ENCODE measurements at regions not wholly inside any gene's neighbourhood (a gene's known extent, or its start where the extent isn't known, plus 50 kb on each side); places are given as distances from the start of the nearest gene placed in this dataset.

DNA sequence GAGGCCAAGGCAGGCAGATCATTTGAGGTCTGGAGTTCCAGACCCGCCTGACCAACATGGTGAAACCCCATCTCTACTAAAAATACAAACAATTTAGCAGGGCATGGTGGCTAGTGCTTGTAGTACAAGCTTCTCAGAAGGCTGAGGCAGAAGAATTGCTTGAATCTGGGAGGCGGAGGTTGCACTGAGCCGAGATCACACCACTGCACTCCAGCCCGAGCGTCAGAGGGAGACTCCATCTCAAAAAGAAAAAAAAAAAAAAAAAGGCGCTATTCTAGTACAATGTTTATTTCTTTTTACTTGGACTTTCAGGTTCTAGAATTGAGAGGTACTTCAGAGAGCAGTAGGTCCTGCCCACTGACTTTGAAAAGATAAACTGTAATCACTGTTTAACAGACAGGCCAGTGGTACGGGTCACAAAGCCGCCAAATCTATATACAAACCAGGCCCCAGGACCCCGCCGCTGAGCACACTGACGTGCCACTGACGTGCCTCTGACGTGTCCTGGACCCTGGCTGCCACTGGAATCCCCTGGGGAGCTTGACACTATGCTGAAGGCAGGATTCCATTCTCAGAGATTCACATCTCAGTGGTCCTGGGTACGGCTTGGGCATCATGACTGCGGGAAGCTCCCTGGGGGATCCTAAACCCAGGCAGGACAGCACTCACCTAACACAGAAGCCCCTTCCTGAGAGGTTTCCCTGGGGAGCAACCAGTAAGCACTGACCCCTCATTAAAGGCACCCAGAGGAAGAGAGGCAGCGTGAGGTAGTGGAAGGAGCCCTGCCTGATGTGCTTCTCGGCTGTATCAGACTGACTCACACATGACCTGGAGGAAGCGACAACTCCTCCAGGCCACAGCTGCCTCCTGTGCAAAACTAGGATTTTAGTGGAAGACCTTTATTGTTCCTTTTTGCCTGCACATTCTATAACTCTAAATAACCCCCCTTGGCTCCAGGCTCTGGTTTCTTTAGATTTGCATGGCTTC lies 197.8 kb upstream of the MEIS1 start:
- H3K9me3 ChIP-seq (ENCODE audit: control insufficient read depth, low read length): no peaks in the 10 kb centered on the region
- peaks cover 2% of the 10 kb centered on the region for H3K4me1 ChIP-seq
- H2AFZ ChIP-seq: no peak overlapping the region
- no peaks in the 10 kb centered on the region for H3K36me3 ChIP-seq (ENCODE audit: control insufficient read depth, insufficient read depth, low read length)
- no peaks in the 10 kb centered on the region for H3K79me2 ChIP-seq
- H3K4me2 ChIP-seq (ENCODE audit: low read length): no peak overlapping the region
- H3K27ac ChIP-seq: no peak overlapping the region
- H3K4me3 ChIP-seq (ENCODE audit: low read depth, low read length): no peak overlapping the region
- TF ChIP-seq, protein P1, sequence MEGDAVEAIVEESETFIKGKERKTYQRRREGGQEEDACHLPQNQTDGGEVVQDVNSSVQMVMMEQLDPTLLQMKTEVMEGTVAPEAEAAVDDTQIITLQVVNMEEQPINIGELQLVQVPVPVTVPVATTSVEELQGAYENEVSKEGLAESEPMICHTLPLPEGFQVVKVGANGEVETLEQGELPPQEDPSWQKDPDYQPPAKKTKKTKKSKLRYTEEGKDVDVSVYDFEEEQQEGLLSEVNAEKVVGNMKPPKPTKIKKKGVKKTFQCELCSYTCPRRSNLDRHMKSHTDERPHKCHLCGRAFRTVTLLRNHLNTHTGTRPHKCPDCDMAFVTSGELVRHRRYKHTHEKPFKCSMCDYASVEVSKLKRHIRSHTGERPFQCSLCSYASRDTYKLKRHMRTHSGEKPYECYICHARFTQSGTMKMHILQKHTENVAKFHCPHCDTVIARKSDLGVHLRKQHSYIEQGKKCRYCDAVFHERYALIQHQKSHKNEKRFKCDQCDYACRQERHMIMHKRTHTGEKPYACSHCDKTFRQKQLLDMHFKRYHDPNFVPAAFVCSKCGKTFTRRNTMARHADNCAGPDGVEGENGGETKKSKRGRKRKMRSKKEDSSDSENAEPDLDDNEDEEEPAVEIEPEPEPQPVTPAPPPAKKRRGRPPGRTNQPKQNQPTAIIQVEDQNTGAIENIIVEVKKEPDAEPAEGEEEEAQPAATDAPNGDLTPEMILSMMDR (IDR thresholded peaks at IDR 0.05): no peak
- no peak overlapping the region for H3K9ac ChIP-seq
- H3K27me3 ChIP-seq (ENCODE audit: control insufficient read depth, insufficient read depth, low read length): no peaks in the 10 kb centered on the region

DNA sequence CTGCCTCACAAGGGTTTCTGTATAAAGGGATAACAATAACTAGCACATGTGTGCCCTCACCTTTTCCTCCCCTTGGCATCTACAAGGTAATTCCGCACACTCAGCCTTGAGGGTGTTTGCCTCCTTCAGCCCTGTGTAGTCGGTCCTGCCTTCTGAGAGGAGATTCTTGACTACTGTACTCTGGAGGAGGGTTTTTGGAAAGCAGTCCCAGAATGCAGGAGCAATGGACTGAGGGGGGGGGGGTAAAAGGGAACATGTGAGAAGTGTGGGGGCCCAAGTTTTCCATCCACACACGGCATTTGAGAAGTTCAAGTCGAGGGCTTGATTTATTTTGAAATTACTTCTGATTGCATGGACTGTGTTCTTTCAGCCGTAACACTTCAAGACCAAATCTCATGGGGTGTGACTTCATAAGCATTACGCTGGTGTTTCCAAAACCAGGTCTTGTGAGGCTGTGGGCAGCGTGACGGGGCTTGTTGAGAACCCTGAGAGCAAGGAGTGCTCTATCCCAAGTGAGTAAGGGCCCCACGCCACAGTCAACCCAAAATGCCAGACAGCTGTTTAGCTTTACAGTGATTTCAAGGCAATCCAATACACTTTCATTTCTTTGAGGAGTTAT lies 198.7 kb upstream of the MEIS1 start:
- Histone ChIP-seq H3K27ac (no peak overlapping the region), H3K27me3 (ENCODE audit: control insufficient read depth, insufficient read depth, low read length) (no peaks in the 10 kb centered on the region), H2AFZ (no peak overlapping the region), H3K4me1 (peaks cover 2% of the 10 kb centered on the region), H3K9me3 (ENCODE audit: control insufficient read depth, low read length) (no peaks in the 10 kb centered on the region), H3K36me3 (ENCODE audit: control insufficient read depth, insufficient read depth, low read length) (no peaks in the 10 kb centered on the region), H3K4me2 (ENCODE audit: low read length) (no peak overlapping the region), H3K79me2 (no peaks in the 10 kb centered on the region), H3K9ac (no peak overlapping the region), H3K4me3 (ENCODE audit: low read depth, low read length) (no peak overlapping the region)
- TF ChIP-seq, protein P1 (IDR thresholded peaks at IDR 0.05): no peak

DNA sequence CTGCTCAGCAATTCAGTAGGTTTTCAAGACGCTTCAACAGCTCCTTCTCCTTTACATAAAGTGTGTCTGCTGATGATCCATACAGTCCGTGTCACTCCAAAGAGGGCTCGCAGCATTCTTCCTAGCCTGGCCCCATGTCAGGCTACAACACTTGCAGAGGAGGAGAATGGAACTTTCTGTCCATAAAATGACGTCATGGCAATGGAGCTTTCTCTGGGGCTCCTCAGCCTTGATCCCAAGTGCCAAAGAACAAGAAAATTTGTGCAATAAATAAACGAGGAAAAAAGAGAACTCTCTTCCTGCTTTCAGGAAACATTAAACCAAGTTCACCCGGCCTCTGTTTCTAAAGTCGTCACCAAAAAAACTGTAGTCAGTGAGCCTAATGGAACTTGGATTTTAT lies 199.5 kb upstream of the MEIS1 start:
- no peaks in the 10 kb centered on the region for H3K79me2 ChIP-seq

DNA sequence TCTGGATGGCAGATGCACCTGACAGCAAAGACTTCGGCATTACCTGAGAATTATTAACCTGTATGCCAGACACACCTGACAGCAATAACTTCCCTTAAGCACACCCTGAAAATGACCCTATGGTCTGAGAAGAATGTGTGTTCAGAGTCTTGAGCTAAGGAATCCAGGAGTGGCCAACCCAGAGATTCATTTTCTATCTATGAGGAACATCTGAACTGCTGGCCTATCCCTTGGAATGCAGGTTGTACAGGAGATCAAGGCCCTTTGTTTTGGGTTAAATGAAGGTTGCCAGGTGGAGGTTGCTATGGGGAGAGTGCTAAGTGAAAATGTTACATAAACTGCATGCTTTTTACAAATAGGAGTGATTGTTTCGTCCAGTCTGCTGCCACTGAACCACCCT lies 200.9 kb upstream of the MEIS1 start:
- no peaks in the 10 kb centered on the region for H3K79me2 ChIP-seq
- H3K36me3 ChIP-seq (ENCODE audit: control insufficient read depth, insufficient read depth, low read length): no peaks in the 10 kb centered on the region
- peaks cover 2% of the 10 kb centered on the region for H3K4me1 ChIP-seq
- TF ChIP-seq, protein P1 (IDR thresholded peaks at IDR 0.05): no peak
- H3K9ac ChIP-seq: no peak overlapping the region
- no peak overlapping the region for H3K4me3 ChIP-seq (ENCODE audit: low read depth, low read length)
- no peaks in the 10 kb centered on the region for H3K27me3 ChIP-seq (ENCODE audit: control insufficient read depth, insufficient read depth, low read length)
- no peaks in the 10 kb centered on the region for H3K9me3 ChIP-seq (ENCODE audit: control insufficient read depth, low read length)
- H2AFZ ChIP-seq: no peak overlapping the region
- no peak overlapping the region for H3K4me2 ChIP-seq (ENCODE audit: low read length)
- H3K27ac ChIP-seq: no peak overlapping the region

More for the DNA sequence above, 199.5 kb upstream of the MEIS1 start:
- no peak overlapping the region for H3K27ac ChIP-seq
- H3K9me3 ChIP-seq (ENCODE audit: control insufficient read depth, low read length): no peaks in the 10 kb centered on the region
- H3K4me3 ChIP-seq (ENCODE audit: low read depth, low read length): no peak overlapping the region
- H3K9ac ChIP-seq: no peak overlapping the region
- H3K36me3 ChIP-seq (ENCODE audit: control insufficient read depth, insufficient read depth, low read length): no peaks in the 10 kb centered on the region
- H3K4me2 ChIP-seq (ENCODE audit: low read length): no peak overlapping the region
- TF ChIP-seq, protein P1 (IDR thresholded peaks at IDR 0.05): no peak
- no peaks in the 10 kb centered on the region for H3K27me3 ChIP-seq (ENCODE audit: control insufficient read depth, insufficient read depth, low read length)
- H2AFZ ChIP-seq: no peak overlapping the region
- H3K4me1 ChIP-seq: peaks cover 2% of the 10 kb centered on the region
